ENCODE measurements at regions not wholly inside any gene's neighbourhood (a gene's known extent, or its start where the extent isn't known, plus 50 kb on each side); places are given as distances from the start of the nearest gene placed in this dataset.

- TF ChIP-seq CTCF (IDR thresholded peaks at IDR 0.05; ENCODE audit: insufficient read depth, low read depth, low read length) (no peak), EZH2 (IDR thresholded peaks at IDR 0.05; ENCODE audit: insufficient read depth, low read length) (no peak)
- Histone ChIP-seq H3K27ac (ENCODE audit: low read depth, low read length) (no peak overlapping the region), H4K20me1 (ENCODE audit: insufficient read depth, low read length) (no peaks in the 10 kb centered on the region), H3K4me2 (ENCODE audit: low read length) (no peak overlapping the region), H3K36me3 (ENCODE audit: insufficient read depth, low read length) (no peaks in the 10 kb centered on the region), H3K4me3 (ENCODE audit: insufficient read depth, low read depth, low read length) (no peak overlapping the region), H2AFZ (ENCODE audit: low read depth, low read length) (no peak overlapping the region), H3K27me3 (ENCODE audit: insufficient read depth, low read length) (no peaks in the 10 kb centered on the region), H3K9me3 (ENCODE audit: insufficient read depth, low read depth, low read length) (no peaks in the 10 kb centered on the region), H3K79me2 (ENCODE audit: insufficient read depth, low read length) (no peaks in the 10 kb centered on the region), H3K9ac (ENCODE audit: low read length) (no peak overlapping the region), H3K4me1 (ENCODE audit: insufficient read depth, low read length) (no peaks in the 10 kb centered on the region)
- H3K36me3 Mint-ChIP-seq (ENCODE audit: low read depth, unreplicated experiment) = no peaks in the 10 kb centered on the region
- H3K27ac Mint-ChIP-seq (ENCODE audit: unreplicated experiment) = no peak overlapping the region
- H3K27me3 Mint-ChIP-seq (ENCODE audit: low read depth, unreplicated experiment) = no peaks in the 10 kb centered on the region
- no peak overlapping the region for H3K4me3 Mint-ChIP-seq (ENCODE audit: unreplicated experiment)
- DNase-seq (ENCODE audit: low read depth) (no peak), FAIRE-seq (no peak)
- H3K4me1 Mint-ChIP-seq (ENCODE audit: low read depth, unreplicated experiment) = no peaks in the 10 kb centered on the region
- H3K9me3 Mint-ChIP-seq (ENCODE audit: unreplicated experiment) = peaks cover 4% of the 10 kb centered on the region
Observed at GRCh38 chr2:41806286-41806685, 241.5 kb upstream of the PKDCC start.

- Histone ChIP-seq H2AFZ (ENCODE audit: low read depth, low read length) (no peak overlapping the region), H3K4me1 (ENCODE audit: insufficient read depth, low read length) (no peaks in the 10 kb centered on the region), H3K36me3 (ENCODE audit: insufficient read depth, low read length) (no peaks in the 10 kb centered on the region), H3K9ac (ENCODE audit: low read length) (no peak overlapping the region), H3K27ac (ENCODE audit: low read depth, low read length) (no peak overlapping the region), H3K4me2 (ENCODE audit: low read length) (no peak overlapping the region), H4K20me1 (ENCODE audit: insufficient read depth, low read length) (no peaks in the 10 kb centered on the region), H3K4me3 (ENCODE audit: insufficient read depth, low read depth, low read length) (no peak overlapping the region), H3K79me2 (ENCODE audit: insufficient read depth, low read length) (no peaks in the 10 kb centered on the region), H3K9me3 (ENCODE audit: insufficient read depth, low read depth, low read length) (no peaks in the 10 kb centered on the region), H3K27me3 (ENCODE audit: insufficient read depth, low read length) (peaks cover 5% of the 10 kb centered on the region)
- H3K4me3 Mint-ChIP-seq (ENCODE audit: unreplicated experiment) = no peak overlapping the region
- H3K36me3 Mint-ChIP-seq (ENCODE audit: low read depth, unreplicated experiment) = no peaks in the 10 kb centered on the region
- no peak for TF ChIP-seq CTCF (IDR thresholded peaks at IDR 0.05; ENCODE audit: insufficient read depth, low read depth, low read length)
- no peak for TF ChIP-seq EZH2 (IDR thresholded peaks at IDR 0.05; ENCODE audit: insufficient read depth, low read length)
- FAIRE-seq (no peak), DNase-seq (ENCODE audit: low read depth) (no peak)
- H3K4me1 Mint-ChIP-seq (ENCODE audit: low read depth, unreplicated experiment) = no peaks in the 10 kb centered on the region
- H3K9me3 Mint-ChIP-seq (ENCODE audit: unreplicated experiment) = peaks cover 13% of the 10 kb centered on the region
- no peak overlapping the region for H3K27ac Mint-ChIP-seq (ENCODE audit: unreplicated experiment)
- no peaks in the 10 kb centered on the region for H3K27me3 Mint-ChIP-seq (ENCODE audit: low read depth, unreplicated experiment)
Observed at GRCh38 chr2:41821167-41821566, 226.7 kb upstream of the PKDCC start.

GRCh38 chr2:41826921-41827320 lies 220.9 kb upstream of the PKDCC start:
- no peak overlapping the region for H3K4me2 ChIP-seq (ENCODE audit: low read length)
- peaks cover 5% of the 10 kb centered on the region for H3K27me3 ChIP-seq (ENCODE audit: insufficient read depth, low read length)
- Mint-ChIP-seq H3K36me3 (ENCODE audit: low read depth, unreplicated experiment) (no peaks in the 10 kb centered on the region), H3K27ac (ENCODE audit: unreplicated experiment) (no peak overlapping the region), H3K4me1 (ENCODE audit: low read depth, unreplicated experiment) (peaks cover 2% of the 10 kb centered on the region), H3K27me3 (ENCODE audit: low read depth, unreplicated experiment) (peaks cover 3% of the 10 kb centered on the region), H3K4me3 (ENCODE audit: unreplicated experiment) (no peak overlapping the region), H3K9me3 (ENCODE audit: unreplicated experiment) (no peaks in the 10 kb centered on the region)
- no peaks in the 10 kb centered on the region for H3K36me3 ChIP-seq (ENCODE audit: insufficient read depth, low read length)
- no peak for DNase-seq (ENCODE audit: low read depth)
- no peak for FAIRE-seq
- H3K4me1 ChIP-seq (ENCODE audit: insufficient read depth, low read length) = no peaks in the 10 kb centered on the region
- no peaks in the 10 kb centered on the region for H3K79me2 ChIP-seq (ENCODE audit: insufficient read depth, low read length)
- H4K20me1 ChIP-seq (ENCODE audit: insufficient read depth, low read length) = no peaks in the 10 kb centered on the region
- no peak overlapping the region for H3K27ac ChIP-seq (ENCODE audit: low read depth, low read length)
- no peak overlapping the region for H3K4me3 ChIP-seq (ENCODE audit: insufficient read depth, low read depth, low read length)
- TF ChIP-seq CTCF (IDR thresholded peaks at IDR 0.05; ENCODE audit: insufficient read depth, low read depth, low read length) = no peak
- TF ChIP-seq EZH2 (IDR thresholded peaks at IDR 0.05; ENCODE audit: insufficient read depth, low read length) = no peak
- H3K9me3 ChIP-seq (ENCODE audit: insufficient read depth, low read depth, low read length) = no peaks in the 10 kb centered on the region
- H3K9ac ChIP-seq (ENCODE audit: low read length) = no peak overlapping the region
- no peak overlapping the region for H2AFZ ChIP-seq (ENCODE audit: low read depth, low read length)

Measured in astrocyte (in vitro differentiated cells and primary cell).